CD4-positive, alpha-beta memory T cell (primary cell): ENCODE measurements at regions not wholly inside any gene's neighbourhood (a gene's known extent, or its start where the extent isn't known, plus 50 kb on each side); places are given as distances from the start of the nearest gene placed in this dataset.

Experiments
- CTCF ChIA-PET: fragments of 350-600 bp; sonication (Branson Sonifier 250); formaldehyde crosslinking; loops from one replicate; lab custom pipeline; 2021; ENCODE audit warnings: inconsistent platforms; ENCODE audit not compliant: partially characterized antibody; lab: Charles Lee
- POLR2A ChIA-PET: fragments of 350-600 bp; sonication (Branson Sonifier 250); formaldehyde crosslinking; loops from one replicate; lab custom pipeline; 2021; ENCODE audit not compliant: partially characterized antibody; lab: Charles Lee
- DNase-seq, 5 donors: peaks; one replicate each; pipeline versions ENCODE4 v3.0.0 to v3.0.0-alpha.2; 2020 to 2022; ENCODE audit warnings: mixed read lengths in 1 of 5
- H3K27ac ChIP-seq: one replicate; pipeline ENCODE4 v1.7.0; 2013; ENCODE audit warnings: low read depth, low read length
- H3K27me3 ChIP-seq: 2 replicates; pipeline ENCODE4 v1.7.0; 2013; ENCODE audit warnings: mild to moderate bottlenecking, low read length, moderate library complexity; ENCODE audit not compliant: insufficient read depth
- H3K36me3 ChIP-seq: 2 replicates; pipeline ENCODE4 v1.7.0; 2013; ENCODE audit warnings: mild to moderate bottlenecking, low read length, moderate library complexity; ENCODE audit not compliant: insufficient read depth
- H3K4me1 ChIP-seq: 2 replicates; pipeline ENCODE4 v1.7.0; 2013; ENCODE audit warnings: mild to moderate bottlenecking, low read length, moderate library complexity; ENCODE audit not compliant: insufficient read depth
- H3K4me3 ChIP-seq, 2 donors: one replicate each; pipeline ENCODE4 v1.7.0; 2013; ENCODE audit warnings: low read length in 2 of 2, mild to moderate bottlenecking in 1 of 2
- H3K9me3 ChIP-seq, 2 donors: one replicate each; pipeline ENCODE4 v1.7.0; 2013; ENCODE audit warnings: low read length in 2 of 2, control low read depth in 1 of 2; ENCODE audit not compliant: control insufficient read depth in 1 of 2
- H3K27ac Mint-ChIP-seq, 7 donors: one replicate each; pipeline ENCODE4 v1.8.0; 2020 to 2021; ENCODE audit warnings: mixed read lengths in 7 of 7, mild to moderate bottlenecking in 6 of 7, inconsistent platforms in 3 of 7, moderate library complexity in 3 of 7
- H3K27me3 Mint-ChIP-seq, 2 donors: one replicate each; pipeline ENCODE4 v1.8.0; 2020 to 2021; ENCODE audit warnings: mixed read lengths in 2 of 2
- H3K36me3 Mint-ChIP-seq, 2 donors: one replicate each; pipeline ENCODE4 v1.8.0; 2020 to 2021; ENCODE audit warnings: mixed read lengths in 2 of 2, inconsistent platforms in 1 of 2, mild to moderate bottlenecking in 1 of 2
- H3K4me1 Mint-ChIP-seq, 4 donors: one replicate each; pipeline ENCODE4 v1.8.0; 2020 to 2021; ENCODE audit warnings: mixed read lengths in 4 of 4, mild to moderate bottlenecking in 1 of 4
- H3K4me3 Mint-ChIP-seq, 8 donors: one replicate each; pipeline ENCODE4 v1.8.0; 2020 to 2021; ENCODE audit warnings: mixed read lengths in 8 of 8, mild to moderate bottlenecking in 7 of 8, moderate library complexity in 6 of 8, inconsistent platforms in 3 of 8
- H3K9me3 Mint-ChIP-seq, 8 donors: one replicate each; pipeline ENCODE4 v1.8.0; 2020 to 2021; ENCODE audit warnings: mixed read lengths in 8 of 8, mild to moderate bottlenecking in 5 of 8, inconsistent platforms in 3 of 8, moderate library complexity in 1 of 8
- intact Hi-C: fragments of 100-400 bp; cut with micrococcal nuclease; formaldehyde crosslinking; loops from one replicate; pipeline ENCODE4 v1.15.1; 2023

DNA sequence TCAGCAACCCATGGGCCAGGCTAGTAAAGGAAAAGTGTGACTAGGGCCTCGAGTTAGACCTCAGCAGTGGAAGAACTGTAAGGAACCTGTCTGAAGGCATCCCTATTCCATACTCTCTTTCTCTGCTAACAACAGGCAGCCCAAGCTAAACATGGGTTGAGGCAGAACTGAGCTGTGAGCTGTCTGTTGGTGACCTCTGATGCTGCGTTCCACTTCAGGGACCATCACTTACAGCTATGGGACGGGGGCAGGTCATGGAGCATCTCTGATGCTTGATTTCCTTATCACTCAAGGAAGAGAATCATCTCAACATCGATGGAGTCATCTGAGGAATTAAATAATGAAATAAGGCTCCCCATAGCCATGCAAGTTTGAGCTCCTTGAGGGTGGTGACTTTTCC lies 174.8 kb downstream of the ACTL7B start:
- Histone ChIP-seq H3K27ac (no peak overlapping the region), H3K4me1 (no peaks in the 10 kb centered on the region), H3K9me3 (no peaks in the 10 kb centered on the region), H3K36me3 (no peaks in the 10 kb centered on the region), H3K27me3 (no peaks in the 10 kb centered on the region), H3K4me3 (no peak overlapping the region)
- DNase-seq, result no peak
- CTCF ChIA-PET, result no interaction called here
- POLR2A ChIA-PET, result no interaction called here
- Mint-ChIP-seq H3K9me3 (peaks cover 0 to 10% (median 1%) of the 10 kb centered on the region in 8 donors), H3K27ac (no peak overlapping the region), H3K4me3 (no peak overlapping the region), H3K36me3 (no peaks in the 10 kb centered on the region), H3K4me1 (no peaks in the 10 kb centered on the region), H3K27me3 (no peaks in the 10 kb centered on the region)
- intact Hi-C loops, result no loop called here

DNA sequence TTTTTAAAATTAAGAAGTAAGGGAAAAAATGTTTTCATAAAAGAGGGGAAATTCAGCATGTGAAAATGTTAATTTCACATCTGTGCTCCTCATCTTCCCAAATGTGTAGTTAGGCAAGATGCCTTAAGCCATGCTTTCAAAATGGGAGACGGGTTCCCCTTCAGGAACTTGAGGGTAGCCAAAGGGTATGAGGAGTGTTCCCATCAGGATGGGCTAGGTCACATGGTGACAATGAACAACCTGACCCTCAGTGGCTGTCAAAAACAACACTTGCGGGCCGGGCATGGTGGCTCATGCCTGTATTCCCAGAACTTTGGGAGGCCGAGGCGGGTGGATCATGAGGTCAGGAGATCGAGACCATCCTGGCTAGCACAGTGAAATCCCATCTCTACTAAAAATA lies 178.0 kb downstream of the ACTL7B start:
- CTCF ChIA-PET, result no interaction called here

DNA sequence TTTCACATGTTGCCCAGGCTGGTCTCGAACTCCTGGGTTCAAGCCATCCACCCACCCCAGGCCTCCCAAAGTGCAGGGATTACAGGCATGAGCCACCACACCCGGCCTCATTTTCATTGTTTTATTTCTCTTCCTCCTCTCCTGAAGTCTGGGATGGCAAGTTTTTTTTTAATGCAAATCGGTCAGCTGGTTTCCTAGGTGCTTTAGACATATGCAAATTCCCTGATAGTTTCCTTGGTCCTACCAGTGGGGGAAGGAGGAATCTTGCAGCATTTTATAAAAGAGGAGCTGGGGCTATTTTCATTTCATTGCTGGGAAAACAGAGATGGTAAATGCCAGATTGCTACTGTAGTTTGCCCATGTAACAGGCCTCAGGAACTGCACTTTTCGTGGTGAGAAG lies 179.4 kb downstream of the ACTL7B start:
- Histone ChIP-seq H3K4me3 (no peak overlapping the region), H3K27ac (no peak overlapping the region), H3K9me3 (no peaks in the 10 kb centered on the region), H3K36me3 (no peaks in the 10 kb centered on the region), H3K27me3 (no peaks in the 10 kb centered on the region), H3K4me1 (no peaks in the 10 kb centered on the region)
- H3K36me3 Mint-ChIP-seq, result no peaks in the 10 kb centered on the region
- no peak overlapping the region for H3K27ac Mint-ChIP-seq
- H3K9me3 Mint-ChIP-seq, result peaks cover 0 to 2% (median 0%) of the 10 kb centered on the region in 8 donors
- H3K4me1 Mint-ChIP-seq, result no peaks in the 10 kb centered on the region
- intact Hi-C loops, result no loop called here
- ChIA-PET POLR2A (no interaction called here), CTCF (no interaction called here)
- DNase-seq, result no peak
- peaks cover 0 to 1% of the 10 kb centered on the region in 2 donors for H3K27me3 Mint-ChIP-seq
- H3K4me3 Mint-ChIP-seq, result no peak overlapping the region

More for the DNA sequence above, 178.0 kb downstream of the ACTL7B start:
- intact Hi-C loops, result no loop called here
- H3K27me3 ChIP-seq, result no peaks in the 10 kb centered on the region
- Mint-ChIP-seq H3K9me3 (peaks cover 0 to 2% (median 0%) of the 10 kb centered on the region in 8 donors), H3K4me3 (no peak overlapping the region), H3K4me1 (no peaks in the 10 kb centered on the region), H3K36me3 (no peaks in the 10 kb centered on the region), H3K27me3 (peaks cover 0 to 1% of the 10 kb centered on the region in 2 donors), H3K27ac (no peak overlapping the region)
- no peak overlapping the region for H3K27ac ChIP-seq
- H3K9me3 ChIP-seq, result no peaks in the 10 kb centered on the region
- H3K4me1 ChIP-seq, result no peaks in the 10 kb centered on the region
- POLR2A ChIA-PET, result no interaction called here
- no peak overlapping the region for H3K4me3 ChIP-seq
- no peaks in the 10 kb centered on the region for H3K36me3 ChIP-seq
- no peak for DNase-seq

DNA sequence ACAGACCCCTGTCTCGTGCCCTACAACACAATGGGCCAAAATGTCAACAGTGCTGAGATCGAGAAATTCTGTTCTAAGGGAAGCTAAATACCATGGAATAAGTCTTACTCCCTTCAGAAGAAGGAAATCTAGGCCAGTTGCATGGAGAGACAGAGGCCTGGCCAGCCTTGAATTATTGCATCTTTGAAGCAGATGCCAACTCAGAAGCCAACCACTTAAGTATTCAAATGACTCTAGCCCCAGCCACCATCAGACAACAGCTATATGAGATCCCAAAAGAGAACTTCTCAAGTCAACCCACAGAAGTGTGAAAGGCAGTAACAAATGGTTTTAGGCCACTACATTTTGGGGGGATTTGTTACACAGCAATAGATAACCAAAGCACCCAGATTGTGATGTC lies 180.1 kb downstream of the ACTL7B start:
- H3K4me1 ChIP-seq, result no peaks in the 10 kb centered on the region
- peaks cover 0 to 2% (median 0%) of the 10 kb centered on the region in 8 donors for H3K9me3 Mint-ChIP-seq
- intact Hi-C loops, result no loop called here
- H3K36me3 ChIP-seq, result no peaks in the 10 kb centered on the region
- H3K27me3 ChIP-seq, result no peaks in the 10 kb centered on the region
- H3K9me3 ChIP-seq, result no peaks in the 10 kb centered on the region
- H3K4me3 ChIP-seq, result no peak overlapping the region
- POLR2A ChIA-PET, result no interaction called here
- no peaks in the 10 kb centered on the region for H3K36me3 Mint-ChIP-seq
- CTCF ChIA-PET, result no interaction called here
- no peaks in the 10 kb centered on the region for H3K4me1 Mint-ChIP-seq
- H3K27me3 Mint-ChIP-seq, result peaks cover 0 to 1% of the 10 kb centered on the region in 2 donors
- no peak for DNase-seq
- no peak overlapping the region for H3K27ac Mint-ChIP-seq
- no peak overlapping the region for H3K27ac ChIP-seq
- H3K4me3 Mint-ChIP-seq, result no peak overlapping the region

DNA sequence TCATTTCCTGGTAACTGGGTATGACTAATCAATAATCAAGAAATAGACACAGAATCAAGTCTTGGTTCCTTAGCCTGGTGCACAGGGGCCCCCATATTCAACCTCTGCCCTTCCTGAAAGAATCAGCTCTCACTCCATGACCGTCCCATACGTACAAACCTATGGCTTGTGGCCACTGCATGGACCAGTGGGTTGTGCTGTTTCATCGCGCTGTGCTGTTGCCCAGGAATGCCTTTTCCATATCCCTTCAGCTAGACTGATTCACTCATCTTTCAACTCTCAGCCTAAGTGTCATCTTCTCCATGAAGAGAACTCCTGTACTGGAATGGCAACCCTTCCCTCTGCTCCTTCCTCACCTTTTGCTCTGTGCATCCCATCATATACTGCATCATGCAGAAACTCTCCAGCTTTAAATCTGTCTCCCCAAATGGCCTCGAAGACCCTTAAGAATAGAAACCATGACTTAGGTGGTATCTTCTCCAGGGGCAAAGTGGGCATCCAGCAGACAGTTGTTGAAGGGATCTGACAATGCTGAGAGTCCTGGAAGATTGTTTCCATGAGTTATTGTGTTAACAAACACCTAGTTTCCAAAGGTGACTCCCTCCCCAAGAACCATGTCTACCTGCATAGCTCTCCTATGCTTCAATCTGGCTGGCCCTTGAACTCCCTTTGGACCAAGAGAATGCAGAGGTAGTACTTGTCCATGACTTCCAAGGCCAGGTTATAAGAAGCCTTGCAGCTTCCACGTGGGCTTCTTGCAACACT lies 180.8 kb downstream of the ACTL7B start:
- intact Hi-C loops, result no loop called here
- Mint-ChIP-seq H3K4me1 (no peaks in the 10 kb centered on the region), H3K36me3 (no peaks in the 10 kb centered on the region), H3K27ac (no peak overlapping the region), H3K27me3 (peaks cover 0 to 1% of the 10 kb centered on the region in 2 donors), H3K9me3 (peaks cover 0 to 2% (median 0%) of the 10 kb centered on the region in 8 donors), H3K4me3 (no peak overlapping the region)
- H3K36me3 ChIP-seq, result no peaks in the 10 kb centered on the region
- DNase-seq, result no peak
- no peaks in the 10 kb centered on the region for H3K4me1 ChIP-seq
- H3K27ac ChIP-seq, result no peak overlapping the region
- no peaks in the 10 kb centered on the region for H3K9me3 ChIP-seq
- ChIA-PET CTCF (no interaction called here), POLR2A (no interaction called here)
- no peak overlapping the region for H3K4me3 ChIP-seq
- no peaks in the 10 kb centered on the region for H3K27me3 ChIP-seq

DNA sequence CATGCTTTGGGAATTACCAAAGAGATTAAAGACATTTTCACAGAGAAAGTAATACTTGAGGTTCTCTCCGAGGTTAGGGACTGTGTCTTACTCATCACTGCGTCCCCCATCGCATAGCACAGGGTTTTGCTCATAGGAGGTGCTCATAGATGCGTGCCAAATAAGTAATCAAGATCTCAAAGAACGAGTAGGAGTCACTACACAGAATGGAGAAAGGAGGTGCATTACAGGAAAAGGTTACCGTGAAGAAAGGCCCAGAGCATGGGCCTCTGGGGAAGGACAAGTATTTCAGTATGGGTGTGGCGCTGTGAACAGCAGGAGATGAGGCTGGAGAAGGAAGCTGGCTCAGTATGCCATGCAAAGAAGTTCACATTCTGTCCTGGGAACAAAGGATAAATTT lies 182.4 kb downstream of the ACTL7B start:
- intact Hi-C loops, result no loop called here
- H3K4me3 Mint-ChIP-seq, result no peak overlapping the region
- peaks cover 0 to 1% of the 10 kb centered on the region in 2 donors for H3K27me3 Mint-ChIP-seq
- no peak for DNase-seq
- no peaks in the 10 kb centered on the region for H3K4me1 Mint-ChIP-seq
- H3K4me3 ChIP-seq, result no peak overlapping the region
- H3K27ac ChIP-seq, result no peak overlapping the region
- no peak overlapping the region for H3K27ac Mint-ChIP-seq
- CTCF ChIA-PET, result no interaction called here
- H3K4me1 ChIP-seq, result no peaks in the 10 kb centered on the region
- no peaks in the 10 kb centered on the region for H3K9me3 ChIP-seq
- POLR2A ChIA-PET, result no interaction called here
- no peaks in the 10 kb centered on the region for H3K36me3 ChIP-seq
- no peaks in the 10 kb centered on the region for H3K27me3 ChIP-seq
- no peaks in the 10 kb centered on the region for H3K36me3 Mint-ChIP-seq
- H3K9me3 Mint-ChIP-seq, result peaks cover 0 to 2% (median 0%) of the 10 kb centered on the region in 8 donors

DNA sequence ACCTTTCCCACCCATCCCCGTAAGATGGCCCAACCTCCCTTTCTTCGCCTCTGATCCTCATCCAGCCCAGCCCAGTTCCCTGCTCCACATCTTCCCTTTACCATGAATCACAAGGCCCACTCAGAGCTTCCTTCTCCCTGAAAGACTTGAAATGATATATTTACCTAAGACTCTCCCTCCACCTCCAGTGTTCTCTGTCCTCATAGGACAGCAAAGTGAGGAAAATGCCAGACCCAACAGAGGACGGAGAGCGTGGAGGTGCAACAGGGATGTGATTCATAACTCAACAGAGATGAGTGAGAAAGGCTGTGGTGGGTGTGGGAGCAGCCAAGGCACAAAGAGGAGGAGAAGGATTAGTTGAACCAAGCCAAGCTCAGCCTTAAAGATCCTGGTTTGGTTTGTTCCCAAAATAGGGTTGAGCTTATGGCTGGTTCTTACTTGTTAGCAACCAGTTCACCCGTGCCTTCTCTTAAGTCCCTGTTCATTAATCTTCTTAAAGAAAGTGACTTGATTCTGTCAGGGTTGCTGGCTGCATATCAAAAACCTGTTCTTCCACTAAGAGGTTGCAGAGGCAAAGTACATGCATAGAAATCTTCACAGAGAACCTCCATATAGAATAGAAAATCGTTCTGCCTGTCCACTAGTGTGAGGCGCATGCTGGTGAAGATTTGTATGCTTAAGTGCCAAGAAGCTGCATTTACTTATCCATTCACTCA lies 183.2 kb downstream of the ACTL7B start:
- intact Hi-C loops, result no loop called here
- Histone ChIP-seq H3K27me3 (no peaks in the 10 kb centered on the region), H3K4me3 (no peak overlapping the region), H3K36me3 (no peaks in the 10 kb centered on the region), H3K4me1 (no peaks in the 10 kb centered on the region), H3K27ac (no peak overlapping the region), H3K9me3 (no peaks in the 10 kb centered on the region)
- Mint-ChIP-seq H3K9me3 (peaks cover 0 to 4% (median 0%) of the 10 kb centered on the region in 8 donors), H3K4me3 (no peak overlapping the region), H3K27me3 (peaks cover 0 to 1% of the 10 kb centered on the region in 2 donors), H3K4me1 (no peaks in the 10 kb centered on the region), H3K27ac (no peak overlapping the region), H3K36me3 (no peaks in the 10 kb centered on the region)
- DNase-seq, result no peak
- POLR2A ChIA-PET, result no interaction called here
- CTCF ChIA-PET, result no interaction called here
